HG02943 (cell line): ENCODE measurements at regions not wholly inside any gene's neighbourhood (a gene's known extent, or its start where the extent isn't known, plus 50 kb on each side); places are given as distances from the start of the nearest gene placed in this dataset.
"Not testable (repeated sequence)": the region's sequence is repeated elsewhere in the genome, so short reads cannot be mapped to it uniquely, and the experiment has no call there.

Source experiments
- ATAC-seq: cut with Tn5 transposase; IDR thresholded peaks from one replicate; pipeline ENCODE4 v1.9.1; 2021; ENCODE audit warnings: mild to moderate bottlenecking, low read depth, moderate library complexity; ENCODE audit not compliant: unreplicated experiment

DNA sequence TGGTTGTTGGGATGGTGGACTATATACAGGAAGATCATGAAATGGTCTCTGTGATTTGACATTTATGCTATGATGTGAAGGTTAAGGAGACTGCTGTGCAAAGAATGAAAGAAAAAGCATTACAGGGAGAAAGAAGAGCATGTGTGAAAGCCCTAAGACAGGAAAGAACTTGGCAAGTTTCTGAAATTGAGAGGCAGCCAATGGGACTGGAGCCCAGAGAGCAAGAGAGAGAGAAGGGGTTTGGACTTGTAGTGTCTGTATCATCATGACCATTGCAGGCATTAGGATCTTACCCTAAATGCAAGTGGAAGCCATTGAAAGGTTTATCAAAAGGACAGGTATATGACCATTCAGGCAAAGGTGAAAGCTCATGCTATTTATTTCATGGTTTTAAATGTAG is 147.1 kb downstream of the NAA11 start:
- no peak for ATAC-seq

DNA sequence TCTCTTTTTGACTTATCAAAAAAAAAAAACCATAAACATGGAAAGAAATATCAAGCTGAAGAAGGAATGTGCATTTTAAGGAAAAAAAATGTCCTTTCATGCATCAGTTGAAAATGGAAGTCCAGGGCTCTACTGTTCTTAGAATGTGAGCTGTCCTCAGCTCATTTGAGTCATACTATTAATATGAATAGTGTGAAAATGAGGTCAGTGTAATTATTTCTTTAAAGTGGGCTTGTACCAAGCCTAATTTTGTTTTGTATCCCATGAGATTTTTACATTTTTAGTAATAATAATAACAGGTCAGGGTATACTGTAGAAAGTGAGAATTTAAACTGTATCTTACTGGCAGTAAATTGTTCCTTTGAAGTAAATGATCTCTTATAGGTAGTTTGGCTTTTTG is 148.5 kb downstream of the NAA11 start:
- no peak for ATAC-seq

DNA sequence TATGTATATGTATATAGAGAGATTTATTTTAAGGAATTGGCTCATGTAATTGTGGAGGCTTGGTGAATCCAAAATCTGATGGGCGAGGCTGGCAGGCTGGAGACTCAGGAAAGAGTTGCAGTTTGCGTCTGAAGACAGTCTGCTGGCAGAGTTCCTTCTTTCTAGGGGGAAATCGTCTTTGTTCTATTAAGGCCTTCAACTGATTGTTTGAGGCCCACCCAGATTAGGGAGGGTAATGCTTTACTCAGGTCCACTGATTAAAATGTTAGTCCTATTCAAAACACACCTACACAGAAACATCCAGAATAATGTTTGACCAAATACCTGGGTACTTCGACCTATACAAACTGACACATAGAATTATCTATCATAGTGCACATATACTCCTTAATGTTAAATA is 149.5 kb downstream of the NAA11 start:
- ATAC-seq = no peak

DNA sequence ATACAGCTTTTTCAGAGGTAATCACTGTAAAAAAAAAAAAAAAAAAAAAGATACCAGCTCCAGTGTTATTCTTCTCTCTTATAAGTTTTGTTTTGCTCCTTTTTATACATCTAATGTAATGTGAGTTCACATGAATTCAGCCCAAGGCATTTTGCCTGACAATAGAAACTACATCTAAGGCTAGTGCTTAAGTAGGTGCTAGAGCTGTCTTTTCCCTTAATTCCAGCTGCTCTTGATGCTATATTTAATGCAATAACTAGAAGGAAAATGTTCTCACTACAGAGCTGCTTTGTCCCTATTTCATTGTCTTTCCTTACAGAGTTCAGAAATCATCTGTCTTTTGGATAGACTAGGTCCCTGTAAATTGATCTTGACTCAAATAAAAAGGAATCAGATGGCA is 150.1 kb downstream of the NAA11 start:
- no peak for ATAC-seq

DNA sequence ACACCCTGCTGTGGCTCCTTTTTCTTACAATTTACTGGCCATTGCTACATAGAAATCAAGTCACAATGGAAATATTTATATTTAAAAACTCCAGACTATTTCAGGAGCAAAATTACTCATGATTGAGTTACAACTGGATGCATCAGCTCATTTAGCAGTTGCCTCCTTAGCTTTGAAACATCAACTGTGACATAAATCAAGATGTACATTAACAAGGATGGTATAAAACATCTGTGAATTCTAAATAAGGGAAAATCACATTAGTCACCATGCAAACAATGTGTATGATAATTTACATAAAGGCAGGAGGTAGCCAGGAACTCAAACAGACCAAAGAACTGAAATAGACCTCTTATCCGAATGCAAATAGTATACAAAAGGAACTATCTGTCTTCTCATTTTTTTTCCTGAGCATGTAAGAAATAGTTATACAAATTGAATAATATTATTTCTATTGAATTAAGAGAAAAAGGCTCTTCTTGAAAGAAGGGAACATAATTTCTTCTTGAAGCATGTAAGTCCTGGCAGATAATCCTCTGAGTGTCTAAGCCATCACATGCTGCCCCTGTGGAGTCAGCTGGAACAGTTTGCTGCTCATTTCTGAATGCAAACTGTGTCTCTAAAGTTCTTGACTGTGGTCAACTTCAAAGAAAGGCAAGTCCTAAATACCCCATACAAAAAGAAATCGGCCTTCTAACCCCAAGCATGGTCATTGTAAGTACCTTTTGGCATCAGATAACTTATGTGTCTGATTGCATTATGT is 151.2 kb downstream of the NAA11 start:
- no peak for ATAC-seq

DNA sequence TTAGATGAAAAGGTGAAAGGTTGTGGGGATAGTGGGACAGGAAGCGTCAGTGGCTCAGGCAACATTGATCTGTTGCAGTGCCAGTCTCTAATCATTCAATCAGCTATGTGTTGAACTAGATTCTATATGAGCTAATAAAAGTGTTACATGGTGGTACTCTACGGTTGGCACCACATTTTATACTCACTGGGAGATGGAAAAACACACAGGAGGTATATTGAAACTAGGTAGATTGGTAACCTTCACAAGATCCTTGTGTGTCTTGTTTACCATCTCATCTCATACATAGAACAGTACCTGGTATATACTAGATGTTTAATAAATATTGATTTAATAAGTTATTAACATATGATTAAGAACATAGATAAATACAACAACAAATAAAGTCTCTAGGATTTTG is 152.7 kb downstream of the NAA11 start:
- ATAC-seq = no peak

DNA sequence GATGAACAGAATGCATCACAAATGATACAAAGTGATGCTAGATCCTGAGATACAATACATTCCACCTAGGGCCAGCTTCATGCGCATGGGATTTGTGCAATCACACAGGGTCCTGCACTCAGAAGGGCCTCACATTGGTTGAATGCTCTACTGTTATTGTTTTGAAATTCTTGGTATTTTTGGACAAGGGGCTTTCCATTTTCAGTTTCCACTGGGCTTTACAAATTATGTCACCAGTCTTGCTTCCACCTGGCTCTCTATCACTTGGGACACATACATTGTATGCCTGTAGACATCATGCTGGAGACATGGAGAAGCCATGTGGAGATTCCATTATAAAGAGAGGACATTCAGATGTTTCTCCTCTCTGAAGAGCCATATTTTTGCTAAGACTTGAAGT is 155.8 kb downstream of the NAA11 start:
- ATAC-seq = no peak

DNA sequence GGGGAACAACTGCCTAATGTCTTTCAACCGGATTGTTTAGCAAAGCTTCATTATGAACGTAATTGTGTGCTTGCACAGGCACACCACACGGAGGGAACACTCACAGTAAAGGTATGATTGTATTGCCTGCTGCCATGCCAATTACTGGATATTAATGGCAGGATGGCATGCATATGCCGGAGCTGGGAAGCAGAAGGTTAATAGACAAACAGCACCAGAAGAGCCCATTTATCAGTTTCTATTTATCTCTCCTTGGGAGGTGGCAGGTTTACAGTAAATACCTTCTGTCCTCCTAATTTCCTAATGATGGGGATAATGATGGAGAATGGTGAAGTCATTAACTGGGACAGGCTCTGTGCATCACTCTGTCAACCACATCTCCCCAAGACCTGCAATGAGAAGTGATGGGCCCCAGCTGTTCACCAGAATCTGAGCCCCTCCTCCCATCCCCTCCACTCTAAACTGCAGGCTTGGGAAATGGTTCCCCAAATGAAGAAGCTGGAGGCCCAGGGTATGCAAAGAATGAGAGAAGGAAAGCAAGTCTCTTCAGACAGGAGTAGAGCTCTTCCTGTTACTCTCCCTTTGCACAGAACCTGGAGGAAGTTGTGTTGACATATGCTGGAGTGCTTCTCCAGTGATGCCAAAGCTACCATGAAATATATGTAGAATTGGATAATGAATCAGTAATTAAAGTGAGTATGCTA is 160.8 kb downstream of the NAA11 start:
- ATAC-seq = no peak

DNA sequence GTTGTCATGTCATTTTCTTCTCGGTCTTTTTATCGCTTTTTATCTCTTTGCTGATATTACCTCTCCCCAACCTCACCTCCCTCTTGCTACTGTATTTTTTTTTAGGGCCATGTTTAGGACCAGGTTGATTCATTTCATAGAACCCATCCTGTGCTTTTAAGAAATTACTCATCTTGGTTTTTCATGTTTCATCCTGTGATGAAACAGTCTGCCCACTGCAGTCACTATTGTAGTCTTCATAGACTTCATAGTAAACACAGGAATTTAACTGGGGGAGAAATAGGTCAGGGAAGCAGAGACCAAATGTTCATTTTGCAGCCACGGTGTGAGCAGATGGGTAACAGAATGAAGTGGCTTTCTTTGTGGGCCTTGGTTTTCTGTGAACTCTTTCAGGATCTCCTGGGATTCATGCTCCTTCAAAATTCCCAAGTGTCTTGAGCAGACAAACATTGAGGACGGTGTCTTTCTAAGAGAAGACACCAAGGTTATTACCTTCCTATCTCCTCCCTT is 161.8 kb downstream of the NAA11 start:
- ATAC-seq = no peak

DNA sequence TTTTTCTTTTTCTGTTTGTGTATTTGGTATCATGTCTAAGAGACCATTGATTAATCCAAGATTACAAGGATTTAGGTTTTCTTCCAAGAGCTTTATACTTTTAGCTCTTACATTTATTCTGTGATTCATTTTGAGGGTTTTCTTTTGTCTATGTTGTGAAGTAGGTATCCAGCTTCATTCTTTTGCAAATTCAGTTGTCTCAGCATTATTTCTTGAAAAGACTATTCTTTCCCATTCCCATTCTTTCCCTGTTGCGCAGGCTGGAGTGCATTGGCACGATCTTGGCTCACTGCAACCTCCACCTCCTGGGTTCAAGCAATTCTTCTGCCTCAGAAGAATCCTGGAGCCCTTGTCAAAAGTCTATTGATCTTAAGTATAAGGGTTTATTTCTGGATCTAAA is 164.9 kb downstream of the NAA11 start:
- no peak for ATAC-seq

DNA sequence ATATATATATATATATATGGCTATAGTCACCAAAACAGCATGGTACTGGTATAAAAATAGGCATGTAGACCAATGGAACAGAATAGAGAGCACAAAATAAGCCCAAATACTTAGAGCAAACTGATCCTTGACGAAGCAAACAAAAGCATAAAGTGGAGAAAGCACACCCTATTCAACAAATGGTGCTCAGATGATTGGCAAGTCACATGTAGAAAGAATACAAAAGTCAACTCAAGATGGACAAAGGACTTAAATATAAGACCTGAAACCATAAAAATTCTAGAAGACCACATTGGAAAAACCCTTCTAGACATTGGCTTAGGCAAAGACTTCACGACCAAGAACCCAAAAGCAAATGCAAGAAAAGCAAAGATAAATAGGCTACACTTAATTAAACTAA is 167.2 kb downstream of the NAA11 start:
- not testable (repeated sequence) for ATAC-seq

DNA sequence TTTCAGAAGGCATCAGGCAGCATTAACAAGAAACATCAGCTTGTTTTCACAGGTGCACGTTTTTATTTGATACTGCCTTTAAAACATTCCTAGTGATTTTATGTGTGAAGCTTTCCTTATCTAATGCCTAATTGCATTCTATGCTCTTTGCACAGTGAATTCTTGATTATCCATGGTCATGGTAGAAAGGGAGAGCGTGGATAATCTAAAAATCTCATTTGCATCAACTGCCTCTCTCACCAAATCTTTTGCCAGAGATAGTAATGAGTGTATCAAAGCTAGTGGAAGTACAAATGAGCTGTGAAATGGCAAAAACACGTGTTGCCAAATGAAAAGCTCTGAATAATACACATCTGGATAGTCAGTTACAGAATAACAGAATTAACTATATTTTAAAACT is 170.5 kb downstream of the NAA11 start:
- ATAC-seq = no peak

DNA sequence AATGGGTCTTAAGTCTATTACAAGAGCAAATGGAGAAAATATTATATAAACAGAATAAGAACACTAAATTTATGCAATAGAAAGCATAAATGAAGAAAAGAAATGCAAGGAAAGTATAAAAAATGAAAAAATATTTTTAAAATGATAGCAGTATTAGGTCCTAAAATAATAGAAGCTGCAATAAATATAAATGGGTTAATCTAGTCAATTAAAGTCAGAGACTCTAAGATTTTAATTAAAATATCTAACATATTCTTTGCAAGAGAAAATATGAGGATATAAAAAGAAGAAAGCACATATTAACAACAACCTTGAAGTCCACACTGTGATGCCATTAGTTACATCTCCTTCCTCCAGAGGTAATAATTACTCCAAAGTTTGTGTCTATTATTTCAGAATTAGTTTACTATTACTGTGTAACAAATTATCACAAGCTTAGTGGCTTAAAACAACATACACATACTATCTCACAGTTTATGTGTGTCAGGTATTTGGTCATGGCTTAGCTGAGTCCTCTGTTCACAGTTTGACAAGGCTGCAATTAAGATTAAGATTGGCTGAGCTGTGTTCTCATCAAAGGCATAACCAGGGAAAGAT is 174.9 kb downstream of the NAA11 start:
- ATAC-seq = no peak

DNA sequence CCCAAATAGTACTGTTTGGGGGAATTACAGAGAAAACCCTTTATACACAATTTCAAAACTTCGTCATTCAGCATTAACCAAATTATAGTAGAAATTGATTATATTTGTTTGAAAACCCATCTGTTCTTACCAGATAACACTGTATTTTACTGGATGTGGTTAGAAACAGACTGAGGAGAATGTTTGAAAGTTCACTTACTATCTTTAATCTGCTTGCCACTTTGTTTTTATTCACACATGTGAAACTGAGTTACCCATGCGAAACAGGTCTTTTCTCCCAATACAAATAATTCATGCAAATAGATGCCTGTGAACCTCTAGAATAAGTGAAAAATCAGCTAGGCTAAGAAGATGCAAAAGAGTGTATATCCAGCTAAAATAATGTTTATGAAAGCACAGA is 177.5 kb downstream of the NAA11 start:
- no peak for ATAC-seq

DNA sequence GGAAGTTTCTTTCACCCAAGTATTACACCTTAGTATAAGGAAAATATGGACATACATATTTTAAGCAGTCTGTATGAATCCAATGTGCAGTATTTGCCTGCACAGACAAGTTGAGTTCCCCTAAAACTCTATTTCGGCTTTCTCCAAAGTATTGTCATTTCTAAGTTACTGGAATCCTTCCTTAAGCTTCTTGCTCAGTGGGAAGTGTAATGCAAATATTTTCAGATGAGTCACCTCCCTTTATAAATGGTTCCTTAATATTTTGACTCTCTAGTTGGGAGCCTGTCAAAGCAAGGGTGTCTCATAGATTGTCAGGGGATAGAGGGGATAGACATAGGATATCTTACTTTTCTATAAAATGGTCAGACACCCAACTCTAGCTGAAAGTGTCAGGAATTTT is 178.6 kb downstream of the NAA11 start:
- ATAC-seq = no peak

DNA sequence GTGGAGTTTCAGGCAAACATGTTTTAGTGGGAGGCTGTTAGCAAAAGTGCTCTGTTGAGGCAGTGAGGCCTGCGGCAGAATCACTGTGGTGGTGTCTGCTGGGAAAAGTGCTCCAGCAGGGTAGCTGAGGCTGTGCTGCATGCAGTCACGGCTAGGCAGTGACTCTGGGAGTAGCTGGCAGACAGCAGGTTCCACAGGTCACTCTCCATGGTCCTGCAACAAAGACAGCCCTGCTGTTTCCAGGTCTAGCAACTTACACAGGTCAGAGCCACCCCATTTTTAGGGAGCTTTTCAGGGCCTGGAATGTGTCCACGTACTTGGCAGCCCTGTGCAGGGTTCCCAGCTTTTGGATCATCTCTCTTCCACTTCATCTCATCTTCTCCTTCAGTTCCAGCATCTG is 184.3 kb downstream of the NAA11 start:
- no peak for ATAC-seq

DNA sequence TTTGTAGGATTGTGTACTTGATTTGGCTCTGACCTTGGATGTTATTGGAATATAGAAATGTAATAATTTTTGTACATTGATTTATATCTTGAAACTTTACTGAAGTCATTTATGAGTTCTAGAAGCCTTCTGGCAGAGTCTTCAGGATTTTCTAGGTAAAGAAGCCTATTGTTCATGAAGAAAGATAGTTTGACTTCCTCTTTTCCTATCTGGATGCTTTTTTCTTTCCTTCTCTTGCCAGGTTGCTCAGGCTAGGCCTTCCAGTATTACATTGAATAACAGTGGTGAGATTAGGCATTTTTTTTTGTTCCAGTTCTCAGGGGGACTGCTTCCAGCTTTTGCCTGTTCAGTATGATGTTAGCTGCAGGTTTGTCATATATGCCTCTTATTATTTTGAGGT is 191.1 kb downstream of the NAA11 start:
- no peak for ATAC-seq

DNA sequence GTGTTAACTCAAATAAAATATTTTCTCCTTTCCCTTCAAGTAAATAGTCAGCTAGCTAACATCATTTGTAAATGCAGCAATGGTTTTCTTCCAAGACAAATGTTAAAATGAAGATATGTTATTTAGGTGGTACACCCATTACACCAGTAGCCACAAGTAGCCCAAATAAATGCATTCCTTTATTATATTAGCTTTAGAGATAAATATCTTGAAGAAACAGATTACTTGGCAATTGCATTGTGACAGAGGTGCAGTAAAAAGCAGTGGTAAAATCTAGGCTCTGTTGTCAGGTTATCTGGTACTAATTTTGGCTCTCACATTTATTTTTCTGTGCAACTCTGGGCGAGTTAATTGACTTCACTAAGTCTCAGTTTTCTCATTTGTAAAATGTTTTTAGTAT is 193.0 kb downstream of the NAA11 start:
- ATAC-seq = no peak

DNA sequence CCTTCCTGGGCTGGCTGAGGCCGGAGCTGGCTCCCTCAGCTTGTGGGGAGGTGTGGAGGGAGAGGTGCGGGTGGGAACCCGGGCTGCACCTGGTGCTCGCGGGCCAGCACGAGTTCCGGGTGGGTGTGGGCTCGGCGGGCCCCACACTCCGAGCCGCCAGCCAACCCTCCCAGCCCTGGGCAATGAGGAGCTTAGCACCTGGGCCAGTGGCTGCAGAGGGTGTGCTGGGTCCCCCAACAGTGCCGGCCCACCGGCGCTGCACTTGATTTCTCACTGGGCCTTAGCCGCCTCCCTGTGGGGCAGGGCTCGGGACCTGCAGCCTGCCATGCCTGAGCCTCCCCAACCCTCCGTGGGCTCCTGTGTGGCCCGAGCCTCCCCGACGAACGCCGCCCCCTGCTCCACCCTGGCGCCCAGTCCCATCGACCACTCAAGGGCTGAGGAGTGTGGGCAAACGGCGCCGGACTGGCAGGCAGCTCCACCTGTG is 182.7 kb upstream of the PAQR3 start:
- no peak for ATAC-seq

DNA sequence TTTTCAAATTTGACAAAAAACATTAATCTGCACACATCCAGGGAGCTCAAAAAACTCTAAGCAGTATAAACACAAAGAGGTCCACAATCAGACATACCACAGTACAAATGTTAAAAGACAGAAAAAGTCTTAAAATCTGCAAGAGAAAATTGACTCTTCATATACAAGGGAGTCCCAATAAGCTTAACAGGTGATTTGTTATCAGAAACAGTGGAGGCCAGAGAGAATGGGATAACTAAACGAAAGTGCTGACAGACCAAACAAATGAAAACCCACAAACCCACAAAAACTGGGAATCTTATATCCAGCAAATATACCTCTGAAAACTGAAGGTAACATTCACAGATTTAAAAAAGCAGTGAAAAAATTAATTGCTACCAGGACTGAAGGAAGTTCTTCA is 182.0 kb upstream of the PAQR3 start:
- no peak for ATAC-seq

DNA sequence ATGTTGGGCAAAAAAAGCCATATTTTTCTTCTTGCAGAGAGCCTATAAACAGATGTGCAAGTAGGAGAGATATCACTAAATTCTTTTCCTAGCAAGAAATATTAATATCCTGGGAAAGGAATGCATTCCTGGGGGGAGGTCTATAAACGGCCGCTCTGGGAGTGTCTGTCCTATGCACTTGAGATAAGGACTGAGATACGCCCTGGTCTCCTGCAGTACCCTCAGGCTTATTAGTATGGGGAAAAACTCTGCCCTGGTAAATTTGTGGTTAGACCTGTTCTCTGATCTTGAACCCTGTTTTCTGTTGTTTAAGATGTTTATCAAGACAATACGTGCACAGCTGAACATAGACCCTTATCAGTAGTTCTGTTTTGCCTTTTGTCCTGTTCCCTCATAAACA is 177.8 kb upstream of the PAQR3 start:
- not testable (repeated sequence) for ATAC-seq

DNA sequence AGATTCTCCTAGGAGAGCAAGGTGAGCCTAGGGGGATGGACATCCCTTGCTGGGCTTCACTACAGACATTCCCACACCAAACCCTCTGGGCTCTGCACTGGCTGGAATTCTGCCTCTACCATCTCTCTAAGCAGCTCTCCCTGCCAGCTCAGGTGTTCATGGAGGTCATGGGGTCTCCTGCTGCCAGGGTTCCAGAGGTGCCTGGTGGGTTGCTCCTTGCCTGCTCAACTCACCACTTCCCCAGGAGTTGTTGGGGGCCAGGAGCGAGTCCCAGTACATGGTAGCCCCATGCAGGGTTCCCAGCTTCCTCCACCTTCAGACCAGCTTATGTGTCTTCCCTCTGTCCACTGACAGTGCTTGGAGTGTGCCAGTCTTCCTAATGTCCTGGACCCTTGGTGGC is 167.8 kb upstream of the PAQR3 start:
- no peak for ATAC-seq
